Mesothelial cell of epicardium (in vitro differentiated cells): ENCODE measurements at regions not wholly inside any gene's neighbourhood (a gene's known extent, or its start where the extent isn't known, plus 50 kb on each side); places are given as distances from the start of the nearest gene placed in this dataset.

Experiments used
- DNase-seq, 2 experiments: peaks; one replicate each; pipeline ENCODE4 v3.0.0; 2021; ENCODE audit warnings: low spot score in 2 of 2; ENCODE audit not compliant: unreplicated experiment in 2 of 2
- H3K27ac Mint-ChIP-seq: 2 replicates; pipeline ENCODE4 v1.8.0; 2021; ENCODE audit warnings: mixed read lengths
- H3K27me3 Mint-ChIP-seq: 2 replicates; pipeline ENCODE4 v1.8.0; 2021; ENCODE audit warnings: low read depth, mixed read lengths
- H3K36me3 Mint-ChIP-seq: 2 replicates; pipeline ENCODE4 v1.8.0; 2021; ENCODE audit warnings: mixed read lengths
- H3K4me1 Mint-ChIP-seq: 2 replicates; pipeline ENCODE4 v1.8.0; 2021; ENCODE audit warnings: mixed read lengths
- H3K4me3 Mint-ChIP-seq: 2 replicates; pipeline ENCODE4 v1.8.0; 2021; ENCODE audit warnings: mild to moderate bottlenecking, moderate library complexity, mixed read lengths
- H3K9me3 Mint-ChIP-seq: 2 replicates; pipeline ENCODE4 v1.8.0; 2021; ENCODE audit warnings: mixed read lengths
- CTCF ChIP-seq: fragments of 200-600 bp; sonication (generic); IDR thresholded peaks from one replicate; pipeline ENCODE4 v1.5.0; 2021; ENCODE audit warnings: antibody characterized with exemption; ENCODE audit not compliant: unreplicated experiment

- Mint-ChIP-seq H3K27ac (no peak overlapping the region), H3K9me3 (no peaks in the 10 kb centered on the region), H3K36me3 (no peaks in the 10 kb centered on the region), H3K4me1 (no peaks in the 10 kb centered on the region), H3K27me3 (no peaks in the 10 kb centered on the region), H3K4me3 (no peak overlapping the region)
- no peak for TF ChIP-seq CTCF
- no peak for DNase-seq
Measured at GRCh38 chr5:28864006-28864405, 1825.6 kb upstream of the CDH9 start.

GRCh38 chr5:28862860-28863196 is 1824.4 kb upstream of the CDH9 start:
- H3K4me1 Mint-ChIP-seq, result no peaks in the 10 kb centered on the region
- H3K27me3 Mint-ChIP-seq, result no peaks in the 10 kb centered on the region
- H3K36me3 Mint-ChIP-seq, result no peaks in the 10 kb centered on the region
- no peak for DNase-seq
- H3K9me3 Mint-ChIP-seq, result no peaks in the 10 kb centered on the region
- no peak for TF ChIP-seq CTCF
- H3K27ac Mint-ChIP-seq, result no peak overlapping the region
- no peak overlapping the region for H3K4me3 Mint-ChIP-seq

GRCh38 chr5:28862137-28862859 is 1823.9 kb upstream of the CDH9 start:
- no peak overlapping the region for H3K27ac Mint-ChIP-seq
- no peak for DNase-seq
- no peaks in the 10 kb centered on the region for H3K27me3 Mint-ChIP-seq

GRCh38 chr5:28855626-28856025 is 1817.2 kb upstream of the CDH9 start:
- no peak for TF ChIP-seq CTCF
- no peaks in the 10 kb centered on the region for H3K27me3 Mint-ChIP-seq
- DNase-seq, result no peak
- no peak overlapping the region for H3K4me3 Mint-ChIP-seq
- H3K4me1 Mint-ChIP-seq, result no peaks in the 10 kb centered on the region
- H3K9me3 Mint-ChIP-seq, result peaks cover under 1% of the 10 kb centered on the region
- no peaks in the 10 kb centered on the region for H3K36me3 Mint-ChIP-seq
- H3K27ac Mint-ChIP-seq, result no peak overlapping the region

More at GRCh38 chr5:28862137-28862859, 1823.9 kb upstream of the CDH9 start:
- no peaks in the 10 kb centered on the region for H3K9me3 Mint-ChIP-seq
- H3K36me3 Mint-ChIP-seq, result no peaks in the 10 kb centered on the region
- no peak for TF ChIP-seq CTCF
- no peaks in the 10 kb centered on the region for H3K4me1 Mint-ChIP-seq
- no peak overlapping the region for H3K4me3 Mint-ChIP-seq

- Mint-ChIP-seq H3K9me3 (peaks cover 11% of the 10 kb centered on the region), H3K27me3 (no peaks in the 10 kb centered on the region), H3K4me1 (no peaks in the 10 kb centered on the region), H3K36me3 (no peaks in the 10 kb centered on the region), H3K27ac (no peak overlapping the region), H3K4me3 (no peak overlapping the region)
- TF ChIP-seq CTCF, result no peak
- no peak for DNase-seq
Measured at GRCh38 chr5:28850320-28850921, 1812.0 kb upstream of the CDH9 start.
